Body of pancreas (tissue), 4 donors: ENCODE measurements at regions not wholly inside any gene's neighbourhood (a gene's known extent, or its start where the extent isn't known, plus 50 kb on each side); places are given as distances from the start of the nearest gene placed in this dataset.

Experiments
- POLR2A ChIP-seq, 3 donors: fragments of 450-650 bp; IDR thresholded peaks; one replicate each; pipeline ENCODE4 v1.6.1; 2016; ENCODE audit warnings: antibody characterized with exemption in 3 of 3, mild to moderate bottlenecking in 2 of 3
- TF ChIP-seq, protein P1 (sequence below), 7 experiments: fragments of 450-650 bp in 4 of 7; fragments of 200-600 bp in 3 of 7; sonication (generic) in 3 of 7; IDR thresholded peaks; one replicate each; pipeline ENCODE4 v1.5.1; 2016 to 2019; ENCODE audit warnings: antibody characterized with exemption in 7 of 7

DNA sequence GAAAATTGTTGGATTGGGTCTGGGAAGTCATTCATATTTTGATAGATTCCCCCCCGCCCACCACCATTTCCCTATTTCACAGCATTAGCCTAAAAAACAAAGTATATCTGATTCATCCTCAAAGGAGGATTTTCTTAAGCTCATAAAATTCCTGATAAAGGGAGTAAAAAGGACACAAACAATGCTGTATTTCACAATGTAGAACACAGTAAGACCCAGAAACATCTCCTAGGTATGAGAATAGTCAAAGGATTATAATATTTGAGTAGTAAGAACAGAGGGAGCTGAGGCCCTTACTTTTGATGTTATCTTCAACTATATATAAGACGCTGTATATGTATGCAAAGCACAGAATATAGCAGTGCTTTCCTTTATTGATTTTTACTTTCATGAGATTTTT lies 225.3 kb downstream of the TGFB2 start:
- TF ChIP-seq, protein P1, sequence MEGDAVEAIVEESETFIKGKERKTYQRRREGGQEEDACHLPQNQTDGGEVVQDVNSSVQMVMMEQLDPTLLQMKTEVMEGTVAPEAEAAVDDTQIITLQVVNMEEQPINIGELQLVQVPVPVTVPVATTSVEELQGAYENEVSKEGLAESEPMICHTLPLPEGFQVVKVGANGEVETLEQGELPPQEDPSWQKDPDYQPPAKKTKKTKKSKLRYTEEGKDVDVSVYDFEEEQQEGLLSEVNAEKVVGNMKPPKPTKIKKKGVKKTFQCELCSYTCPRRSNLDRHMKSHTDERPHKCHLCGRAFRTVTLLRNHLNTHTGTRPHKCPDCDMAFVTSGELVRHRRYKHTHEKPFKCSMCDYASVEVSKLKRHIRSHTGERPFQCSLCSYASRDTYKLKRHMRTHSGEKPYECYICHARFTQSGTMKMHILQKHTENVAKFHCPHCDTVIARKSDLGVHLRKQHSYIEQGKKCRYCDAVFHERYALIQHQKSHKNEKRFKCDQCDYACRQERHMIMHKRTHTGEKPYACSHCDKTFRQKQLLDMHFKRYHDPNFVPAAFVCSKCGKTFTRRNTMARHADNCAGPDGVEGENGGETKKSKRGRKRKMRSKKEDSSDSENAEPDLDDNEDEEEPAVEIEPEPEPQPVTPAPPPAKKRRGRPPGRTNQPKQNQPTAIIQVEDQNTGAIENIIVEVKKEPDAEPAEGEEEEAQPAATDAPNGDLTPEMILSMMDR (IDR thresholded peaks at IDR 0.05) = no peak
- TF ChIP-seq POLR2A (IDR thresholded peaks at IDR 0.05) = no peak
